DMS 273 (cell line): ENCODE measurements at regions not wholly inside any gene's neighbourhood (a gene's known extent, or its start where the extent isn't known, plus 50 kb on each side); places are given as distances from the start of the nearest gene placed in this dataset.

Source experiments
- DNase-seq: peaks from one replicate; lab custom pipeline; 2025; ENCODE audit not compliant: unreplicated experiment; lab: John Stamatoyannopoulos, UW

DNA sequence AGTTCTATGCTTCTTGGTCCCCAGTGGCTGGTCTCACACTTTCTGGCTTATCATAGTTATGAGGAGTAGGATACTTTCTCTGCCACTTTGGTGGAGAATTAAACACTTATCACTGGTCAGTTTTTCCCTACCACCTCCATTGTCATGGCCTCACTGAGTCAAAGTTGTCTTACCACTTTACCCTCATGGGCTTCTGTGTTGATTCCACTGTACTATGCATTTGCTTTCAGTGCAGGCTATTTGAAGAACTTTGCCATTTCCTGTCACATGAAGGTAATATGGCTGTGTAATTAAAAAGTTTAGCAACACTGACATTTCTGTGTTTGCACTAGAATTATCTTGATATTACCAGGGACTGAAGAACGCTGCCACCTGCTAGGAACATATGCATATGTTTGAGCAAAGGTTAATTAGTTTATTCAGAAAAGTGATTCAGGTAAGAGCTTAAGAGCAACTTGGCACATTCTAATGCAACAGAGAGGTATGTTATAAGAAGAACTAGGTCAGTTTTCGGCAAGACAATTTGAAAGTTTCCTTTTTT, 377.3 kb downstream of the PDCD6IP start:
- no peak for DNase-seq

DNA sequence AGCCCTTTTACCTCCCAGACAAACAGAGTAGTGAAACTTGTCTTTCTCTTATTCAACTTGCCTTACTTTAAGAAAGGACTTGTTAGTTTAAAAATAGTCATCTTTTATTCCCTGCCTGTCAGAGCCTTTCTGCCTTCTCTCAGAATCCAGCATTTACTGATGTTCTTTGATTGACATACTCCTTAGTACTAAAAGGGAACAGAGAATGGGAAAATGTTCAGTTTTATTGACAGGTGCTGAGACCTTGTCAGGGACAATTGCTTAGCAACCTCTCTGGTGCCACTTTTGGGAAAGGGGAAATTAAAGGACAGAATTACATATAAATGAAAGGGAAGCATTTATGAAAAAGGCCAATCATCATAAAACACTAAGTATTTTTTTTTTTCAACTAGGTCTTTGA, 378.3 kb downstream of the PDCD6IP start:
- no peak for DNase-seq

DNA sequence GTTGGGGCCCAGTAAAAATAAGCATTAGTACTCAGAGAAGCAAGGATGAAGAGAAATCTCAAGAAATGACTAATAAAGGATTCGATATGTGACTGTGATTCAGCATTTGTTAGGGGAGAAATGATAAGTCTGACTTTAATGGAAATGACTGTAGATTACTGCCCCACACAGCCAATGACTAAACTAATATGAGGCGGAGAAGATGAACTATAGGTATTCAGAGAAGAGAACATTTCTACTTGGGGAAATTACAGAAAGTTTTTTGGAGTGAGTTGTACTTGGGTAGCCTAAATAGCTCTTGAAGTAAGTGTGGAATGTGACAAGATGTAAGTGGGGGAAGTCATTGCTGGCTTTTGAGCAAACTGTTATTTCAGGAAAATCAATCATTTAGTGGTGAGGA, 380.0 kb downstream of the PDCD6IP start:
- DNase-seq, result no peak

DNA sequence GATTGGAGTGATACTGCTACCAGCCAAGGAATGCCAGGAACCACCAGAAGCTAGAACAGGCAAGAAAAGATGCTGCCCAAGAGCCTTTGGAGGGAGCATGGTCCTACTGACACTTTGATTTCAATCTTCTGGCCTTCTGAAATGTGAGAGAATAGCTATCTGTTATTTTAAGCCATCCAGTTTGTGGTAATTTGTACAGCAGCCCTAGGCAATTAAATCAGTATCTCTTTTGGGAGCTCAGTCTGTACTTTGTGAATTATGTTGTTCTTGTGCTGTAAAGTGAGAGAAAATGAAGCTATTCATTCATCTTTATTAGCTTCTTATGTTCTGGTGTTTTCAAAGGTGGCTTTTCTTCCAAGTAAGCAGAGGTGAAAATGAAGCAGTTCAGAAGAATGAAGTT, 381.3 kb downstream of the PDCD6IP start:
- no peak for DNase-seq

DNA sequence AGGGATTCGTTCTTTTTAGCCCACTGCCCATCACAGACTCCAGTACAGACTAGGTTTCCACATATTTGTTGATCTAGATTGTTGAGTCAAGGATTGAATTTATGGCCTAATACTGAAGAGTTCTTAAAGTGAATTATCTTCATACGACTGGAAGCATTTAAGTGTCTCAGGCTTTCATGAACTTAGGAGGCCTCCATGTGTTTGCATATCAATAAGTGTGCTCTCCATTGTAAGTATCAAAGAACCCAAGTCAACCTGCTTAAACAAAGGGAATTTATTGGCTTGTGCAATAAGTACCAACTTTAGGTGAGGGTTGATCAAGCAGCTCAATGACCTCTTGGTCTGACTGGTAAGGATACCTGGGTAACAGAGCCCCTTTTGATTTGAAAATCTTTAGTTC, 382.1 kb downstream of the PDCD6IP start:
- DNase-seq, result no peak

DNA sequence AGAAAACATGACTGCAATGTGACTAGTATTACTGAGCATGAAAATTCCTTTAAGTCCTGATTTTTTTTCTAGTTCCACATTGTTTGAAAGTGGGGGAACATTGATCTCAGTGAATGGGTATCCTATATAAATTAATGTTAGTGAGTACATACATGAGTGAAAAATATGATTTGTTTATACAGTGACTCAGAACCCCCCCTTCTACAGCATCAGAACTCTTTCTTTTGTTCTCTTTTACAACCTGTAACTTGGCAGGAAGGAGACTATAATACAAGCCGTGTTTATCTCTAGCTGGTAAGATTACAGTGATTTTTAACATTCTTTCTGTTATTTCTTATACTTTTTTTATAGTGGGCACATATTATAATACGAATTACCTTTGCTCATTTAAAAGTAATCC, 384.7 kb downstream of the PDCD6IP start:
- no peak for DNase-seq

DNA sequence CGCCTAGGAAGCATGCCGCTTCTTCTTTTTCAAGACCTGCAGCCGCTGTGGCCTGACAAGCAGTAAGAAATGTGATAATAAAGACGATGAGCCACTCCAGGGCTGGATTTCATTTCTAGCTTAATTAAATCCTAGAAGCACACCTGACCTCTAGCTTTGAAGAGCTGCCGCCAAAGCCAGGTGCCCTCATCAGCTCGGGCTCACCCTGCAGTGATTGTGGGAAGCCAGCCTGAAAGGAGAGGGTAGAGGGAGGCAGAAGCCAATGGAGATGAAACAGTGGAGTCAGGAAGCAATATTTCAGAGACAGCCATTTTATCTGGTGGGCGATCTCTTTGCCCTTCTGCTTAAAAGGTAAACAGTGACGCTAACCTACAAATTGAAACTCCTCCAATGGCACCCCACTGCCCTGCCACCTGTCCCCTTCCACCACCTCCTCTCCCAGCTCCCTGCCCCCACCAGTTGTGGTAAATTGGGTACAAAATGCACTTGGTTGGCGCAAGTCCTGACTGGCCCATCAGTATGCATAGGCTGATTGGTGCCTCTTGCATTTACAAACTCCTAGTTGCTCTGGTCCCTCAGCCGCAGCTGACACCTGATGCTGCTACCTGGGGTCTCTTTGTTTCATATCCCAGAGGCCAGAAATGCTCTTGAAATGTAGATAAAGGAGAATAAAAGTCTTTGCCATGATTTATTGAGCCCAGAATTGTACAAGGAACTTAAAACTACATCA, 385.3 kb downstream of the PDCD6IP start:
- peak; percentile 26 for DNase-seq

DNA sequence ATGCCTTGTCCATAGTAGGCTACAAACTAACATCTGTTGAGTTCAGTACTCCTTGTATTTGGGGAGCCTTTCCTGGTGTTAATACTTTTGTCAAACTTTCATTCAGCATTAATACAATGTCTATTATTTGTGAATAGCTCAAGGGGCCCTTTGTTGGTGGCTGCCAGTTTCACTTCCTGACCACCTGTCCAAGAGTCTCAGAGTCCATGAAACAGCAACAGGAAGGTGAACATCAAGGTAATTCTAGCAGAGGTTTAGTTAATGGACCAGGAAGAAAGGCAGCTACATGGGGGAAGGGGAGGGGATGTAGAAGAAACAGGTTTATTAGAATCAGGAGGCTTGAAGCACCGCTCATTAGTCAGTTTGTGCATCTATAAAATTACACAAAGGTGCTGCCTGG, 386.9 kb downstream of the PDCD6IP start:
- DNase-seq, result no peak

DNA sequence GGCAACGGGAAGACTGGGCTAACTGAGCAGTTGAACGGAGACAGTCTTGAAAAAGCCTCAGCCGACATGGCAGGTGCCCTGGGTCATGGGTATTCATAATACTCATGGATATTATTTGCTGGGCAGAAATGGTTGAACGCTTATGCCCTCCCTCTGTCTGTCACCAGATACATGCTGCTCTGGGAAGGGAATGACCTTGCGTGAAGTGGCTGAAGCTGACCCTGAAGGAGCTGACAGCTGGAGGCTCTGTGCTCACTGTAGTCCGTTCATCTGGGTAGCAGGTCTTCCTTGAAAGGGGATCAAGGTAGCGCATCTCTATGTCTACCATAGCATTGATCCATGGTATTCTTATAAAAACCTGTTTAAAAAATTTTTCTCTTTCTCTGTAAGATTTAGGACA, 390.7 kb downstream of the PDCD6IP start:
- no peak for DNase-seq

DNA sequence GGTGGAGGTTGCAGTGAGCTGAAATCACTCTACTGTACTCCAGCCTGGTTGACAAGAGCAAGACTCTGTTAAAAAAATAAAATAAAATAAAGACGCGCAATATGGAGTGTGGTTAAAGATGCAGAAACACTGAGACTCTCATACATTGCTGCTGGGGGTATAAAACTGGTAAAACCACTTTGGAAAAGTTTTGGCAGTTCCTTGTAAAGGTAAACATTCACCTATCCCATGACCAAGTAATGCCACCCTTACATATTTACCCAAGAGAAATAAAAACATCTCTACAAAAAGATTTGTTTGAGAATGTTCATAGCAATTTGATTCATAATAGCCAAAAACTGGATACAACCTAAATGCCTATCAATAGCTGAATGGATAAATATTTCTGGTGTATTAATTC, 398.5 kb downstream of the PDCD6IP start:
- DNase-seq, result no peak

DNA sequence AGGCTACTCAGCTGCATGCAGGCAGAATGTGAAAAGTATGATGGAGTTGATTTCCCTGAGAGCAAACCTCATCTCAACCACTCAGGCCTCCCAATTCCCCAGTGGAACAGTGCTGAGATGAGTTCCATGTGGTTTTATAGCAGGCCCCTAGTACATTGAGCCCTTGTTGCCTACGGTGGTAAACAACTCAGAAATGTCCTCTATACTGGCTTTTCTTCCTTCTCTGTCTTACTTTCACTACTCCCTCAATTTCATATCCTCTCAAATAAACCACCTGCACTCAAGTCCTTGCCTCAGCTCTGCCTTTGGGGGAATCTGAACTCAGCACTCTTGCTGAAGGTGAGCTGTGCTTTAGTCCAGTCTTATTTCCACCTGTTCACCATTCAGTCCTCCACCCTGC, 399.9 kb downstream of the PDCD6IP start:
- DNase-seq, result no peak

DNA sequence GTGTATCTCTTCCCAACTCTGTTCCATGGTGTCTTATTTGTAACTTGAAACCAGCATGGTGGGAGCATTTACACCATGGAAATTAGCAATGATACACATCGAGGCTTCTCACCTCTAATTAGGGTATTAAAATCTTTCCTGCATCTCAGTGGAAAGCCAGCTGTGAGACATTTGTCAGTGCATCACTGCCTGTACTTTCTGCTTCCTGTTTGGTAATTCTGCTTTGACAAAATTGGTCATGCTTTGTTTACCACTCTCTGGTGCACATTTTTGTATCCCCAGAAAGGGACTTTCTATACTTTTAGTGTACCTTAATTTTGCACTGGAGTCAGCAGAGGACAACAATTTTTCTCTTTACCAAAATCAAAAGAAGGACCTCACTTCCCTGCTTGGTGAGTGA, 402.1 kb downstream of the PDCD6IP start:
- DNase-seq, result no peak

DNA sequence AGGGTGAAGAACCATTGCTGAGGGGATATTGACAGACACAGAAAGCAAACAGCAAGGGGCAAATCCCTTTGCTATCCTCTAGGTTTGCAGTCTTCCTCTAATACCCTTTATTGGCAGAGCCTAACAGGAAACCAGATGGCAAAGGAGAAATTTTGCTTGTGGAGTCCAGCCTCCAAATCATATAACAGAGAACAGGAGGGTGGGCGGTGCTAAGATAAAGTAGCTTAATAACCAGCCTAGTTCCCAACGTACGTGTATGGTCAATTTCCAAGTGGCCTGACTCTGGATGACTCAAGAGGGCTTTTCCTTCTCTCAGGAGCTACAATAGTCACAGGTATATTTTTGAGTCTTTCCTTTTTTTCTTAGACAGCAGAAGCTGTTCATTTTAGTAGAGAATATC, 404.5 kb downstream of the PDCD6IP start:
- DNase-seq, result peak; percentile 76

DNA sequence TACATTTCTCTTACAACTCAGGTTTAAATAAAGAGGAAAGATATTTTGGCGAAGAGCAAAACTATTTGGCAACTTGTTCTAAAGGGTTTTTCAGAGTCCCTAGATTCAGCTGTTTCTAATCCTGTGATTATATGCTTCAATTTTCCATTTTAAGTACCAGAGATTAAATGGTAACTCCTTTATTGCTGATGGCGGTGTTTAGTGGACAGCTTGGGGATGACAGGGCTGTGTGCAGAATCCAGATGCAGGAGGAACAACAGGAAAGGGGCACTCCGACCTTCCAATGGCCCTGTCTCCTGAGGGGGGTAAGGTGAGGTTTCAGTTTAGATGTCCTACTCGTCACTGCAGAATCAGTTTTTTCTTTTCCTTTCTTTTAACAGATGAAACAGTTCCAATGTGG, 405.0 kb downstream of the PDCD6IP start:
- DNase-seq, result peak; percentile 1

DNA sequence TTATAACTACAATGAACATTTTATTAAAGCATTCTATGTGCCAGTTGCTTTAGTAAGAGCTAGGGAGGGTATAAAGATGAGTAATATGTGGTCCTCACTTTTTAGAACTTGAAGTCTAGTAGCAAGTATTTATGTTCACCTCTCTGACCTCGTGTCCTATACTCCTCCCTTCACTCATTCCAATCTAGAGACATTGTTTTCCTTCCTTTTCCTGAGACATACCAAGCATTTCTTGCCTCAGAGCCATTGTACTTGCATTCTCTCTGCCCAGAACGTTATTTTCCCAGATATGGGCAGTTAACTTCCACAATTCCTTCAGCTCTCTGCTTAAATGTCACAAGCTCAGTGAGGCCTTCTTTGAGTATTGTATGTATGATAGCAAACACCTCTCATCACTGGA, 408.6 kb downstream of the PDCD6IP start:
- no peak for DNase-seq

DNA sequence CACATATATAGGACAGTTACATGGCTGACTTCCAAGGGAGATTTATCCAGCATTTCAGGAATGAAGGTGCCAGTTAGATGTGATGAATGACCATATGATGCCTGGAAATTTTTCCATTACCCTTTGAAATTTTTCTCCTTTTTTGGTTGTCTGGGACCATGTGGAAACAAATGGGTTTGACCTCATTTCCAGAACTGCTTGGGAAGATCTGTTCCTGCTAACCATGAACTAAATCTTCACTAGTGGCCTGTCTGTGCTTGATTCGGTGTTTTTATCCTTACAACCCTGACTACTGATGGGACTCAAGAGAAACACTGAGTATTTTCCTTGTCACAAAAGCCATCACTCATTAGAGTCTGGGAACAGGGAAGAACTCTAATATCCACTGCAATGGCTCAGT, 409.4 kb downstream of the PDCD6IP start:
- no peak for DNase-seq

DNA sequence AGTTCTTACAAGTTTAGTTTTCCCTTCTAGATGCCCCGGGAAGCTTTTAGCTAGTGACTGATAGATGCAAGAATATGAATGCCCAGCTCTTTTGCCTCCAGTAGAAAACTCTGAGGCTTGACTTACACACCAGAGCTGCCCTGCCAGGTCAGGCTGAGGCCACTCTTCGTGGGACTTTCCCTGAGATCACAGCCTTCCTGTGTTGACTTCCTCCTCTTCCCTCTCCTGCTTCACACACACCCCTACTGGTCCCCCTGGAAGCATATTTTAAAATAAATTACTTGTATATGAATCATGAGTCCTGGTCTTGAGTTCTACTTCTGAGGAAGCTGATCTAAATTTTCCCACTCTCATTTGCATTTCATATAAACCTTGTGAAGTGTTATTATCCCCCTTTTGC, 413.7 kb downstream of the PDCD6IP start:
- DNase-seq, result no peak

DNA sequence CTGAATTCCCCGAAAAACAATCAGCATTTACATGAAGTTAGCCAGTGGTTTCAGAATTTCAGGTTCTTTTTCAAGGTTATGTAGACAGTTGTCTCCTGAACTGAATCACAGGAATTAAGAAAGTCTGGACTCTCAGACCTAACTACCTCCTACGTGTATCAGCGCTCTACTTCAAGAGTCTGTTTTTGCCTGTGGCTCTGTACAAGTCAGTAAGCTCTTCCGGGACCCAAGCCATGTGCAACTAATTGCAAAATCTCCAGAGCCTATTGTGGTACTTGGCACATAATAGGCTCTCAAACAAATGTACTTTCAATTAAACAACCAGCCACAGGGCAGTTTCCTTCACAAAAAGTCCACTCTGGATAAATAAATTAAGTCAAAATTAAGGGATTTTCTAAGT, 414.2 kb downstream of the PDCD6IP start:
- no peak for DNase-seq

DNA sequence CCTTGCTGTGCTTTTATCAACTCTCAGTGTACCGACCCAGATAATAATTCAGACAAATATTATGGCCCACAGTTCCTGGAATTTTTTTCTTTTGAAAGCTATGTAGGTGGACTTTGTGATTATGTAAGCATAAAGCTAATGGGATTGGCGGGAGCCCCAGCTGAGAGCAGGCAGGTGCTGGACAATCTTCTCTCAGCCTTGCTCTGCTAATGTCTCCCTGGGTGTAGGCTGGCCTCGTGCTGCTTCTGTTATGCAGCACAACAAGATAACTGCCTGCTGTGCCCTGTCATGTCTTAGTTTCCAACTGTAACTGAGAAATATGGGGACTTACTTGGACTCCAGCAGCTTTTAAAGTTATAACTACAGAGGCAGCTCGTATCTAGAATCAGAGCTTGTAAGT, 415.0 kb downstream of the PDCD6IP start:
- DNase-seq, result no peak

DNA sequence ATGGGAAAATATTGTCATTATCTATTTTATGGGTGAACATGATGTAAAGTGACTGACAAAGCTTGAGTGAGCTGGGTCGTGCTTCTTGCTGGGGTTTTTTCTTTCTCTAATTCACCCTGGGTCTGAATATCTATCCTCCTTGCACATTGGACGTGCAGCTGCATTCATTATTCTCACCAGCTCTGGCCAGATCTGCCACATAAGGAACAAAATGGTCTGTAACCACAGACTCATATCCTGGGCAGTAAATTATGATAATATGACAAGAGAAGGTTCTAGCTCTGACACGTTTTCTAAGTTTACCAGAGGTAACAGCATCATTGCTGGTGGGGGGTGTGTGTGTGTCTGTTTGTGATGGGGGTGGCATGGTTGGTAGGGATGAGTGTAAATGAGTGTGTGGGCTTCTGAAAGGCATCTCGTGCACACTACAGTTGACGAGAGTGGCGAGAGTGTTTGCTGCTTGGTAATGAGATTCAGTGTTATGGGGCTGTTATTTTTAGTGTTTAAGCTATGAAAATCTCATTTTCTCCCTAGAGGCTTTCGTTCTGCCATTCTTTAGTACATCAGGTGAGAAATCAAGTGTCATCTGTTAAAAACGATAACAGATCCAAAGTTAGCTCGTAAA, 418.4 kb downstream of the PDCD6IP start:
- no peak for DNase-seq

DNA sequence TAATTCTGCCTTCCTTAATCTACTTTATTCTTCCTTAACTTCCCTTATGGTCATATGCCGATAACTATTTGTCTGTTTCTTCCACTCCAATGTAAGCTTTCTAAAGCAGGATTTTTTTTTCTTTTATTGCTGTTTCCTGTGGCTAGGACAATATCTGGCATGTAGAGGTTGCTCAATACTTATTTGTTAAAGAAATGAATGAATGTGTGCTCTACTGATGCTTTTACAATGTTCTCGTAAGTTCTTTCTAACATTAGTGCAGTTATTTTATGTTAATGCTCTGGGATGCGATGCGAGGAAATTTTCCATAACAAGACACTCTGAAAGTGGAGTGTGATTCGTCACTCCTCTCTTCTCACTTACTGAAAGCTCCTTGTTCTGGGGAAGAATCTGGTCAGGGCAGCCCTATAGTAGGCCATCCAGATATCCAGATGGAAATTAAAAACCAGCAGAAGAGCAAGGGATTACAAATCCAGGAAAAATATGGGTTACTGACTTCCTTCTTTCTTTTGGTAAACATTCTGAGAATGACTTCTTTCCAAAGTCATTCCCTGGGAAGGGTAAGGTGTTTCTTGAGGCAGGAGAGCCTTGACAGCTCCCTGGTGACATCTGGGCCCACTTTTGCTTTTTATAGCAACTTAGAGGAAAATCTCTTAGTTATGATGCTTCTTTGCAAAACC, 420.4 kb downstream of the PDCD6IP start:
- DNase-seq, result no peak

DNA sequence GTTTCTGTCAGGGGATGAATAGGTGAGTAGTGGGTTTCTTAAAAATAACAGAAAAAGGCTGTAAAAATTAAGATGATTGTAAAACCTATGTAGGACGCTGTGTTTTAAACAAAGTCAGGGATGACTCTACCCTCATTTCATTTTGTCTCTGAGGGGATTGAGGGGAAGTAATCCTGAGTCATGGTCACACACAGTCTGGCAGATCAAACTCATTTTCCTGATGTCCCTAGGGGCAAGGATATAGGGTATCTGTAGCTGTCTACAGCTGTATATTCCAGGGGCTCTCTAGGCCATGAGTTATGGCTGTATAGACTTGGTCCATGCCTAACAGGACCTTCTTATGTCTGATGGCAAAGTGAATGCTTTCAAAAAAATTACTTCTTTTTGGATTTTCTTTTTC, 421.1 kb downstream of the PDCD6IP start:
- DNase-seq, result no peak
